Esophagus muscularis mucosa (tissue), 4 donors: ENCODE measurements at regions not wholly inside any gene's neighbourhood (a gene's known extent, or its start where the extent isn't known, plus 50 kb on each side); places are given as distances from the start of the nearest gene placed in this dataset.

Experiments used
- EP300 ChIP-seq: sonication (generic); formaldehyde crosslinking; IDR thresholded peaks from one replicate; pipeline ENCODE4 v1.6.1; 2017; ENCODE audit warnings: antibody characterized with exemption
- POLR2A ChIP-seq: fragments of 450-650 bp; IDR thresholded peaks from one replicate; pipeline ENCODE4 v1.6.1; 2017; ENCODE audit warnings: antibody characterized with exemption, moderate library complexity, mild to moderate bottlenecking, low read depth
- POLR2AphosphoS5 ChIP-seq, 2 donors: sonication (generic); formaldehyde crosslinking; IDR thresholded peaks; one replicate each; pipeline ENCODE4 v1.6.1; 2017; ENCODE audit warnings: antibody characterized with exemption in 2 of 2
- TF ChIP-seq, protein P1 (sequence below), 3 experiments: fragments of 200-600 bp in 2 of 3; fragments of 450-650 bp in 1 of 3; sonication (generic) in 2 of 3; IDR thresholded peaks; one replicate each; pipeline ENCODE4 v1.5.1; 2017 to 2019; ENCODE audit warnings: antibody characterized with exemption in 3 of 3, mild to moderate bottlenecking in 2 of 3, moderate library complexity in 1 of 3

DNA sequence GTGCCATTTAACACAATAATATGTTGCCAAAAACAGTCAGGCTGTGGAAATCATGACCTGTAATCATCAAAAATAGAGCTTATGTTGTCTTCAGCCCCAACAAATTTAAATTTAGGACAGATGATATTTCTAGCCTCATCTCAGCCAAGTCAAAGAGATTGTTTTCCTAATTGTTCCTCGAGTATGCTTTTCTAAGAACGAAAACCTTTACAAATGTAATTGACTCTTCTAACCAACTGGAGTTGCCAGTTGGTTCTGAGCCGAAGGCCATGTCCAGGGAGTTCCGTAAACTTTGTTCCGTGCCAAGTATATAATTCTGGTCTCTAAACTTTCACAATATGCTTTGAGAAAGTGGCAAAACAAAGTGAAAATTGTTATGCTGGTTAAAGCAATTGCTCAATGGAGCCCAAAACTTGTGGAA, 160.8 kb downstream of the CEMIP2 start:
- TF ChIP-seq EP300 (no peak), POLR2AphosphoS5 (IDR thresholded peaks at IDR 0.05) (no peak), POLR2A (no peak)
- TF ChIP-seq, protein P1, sequence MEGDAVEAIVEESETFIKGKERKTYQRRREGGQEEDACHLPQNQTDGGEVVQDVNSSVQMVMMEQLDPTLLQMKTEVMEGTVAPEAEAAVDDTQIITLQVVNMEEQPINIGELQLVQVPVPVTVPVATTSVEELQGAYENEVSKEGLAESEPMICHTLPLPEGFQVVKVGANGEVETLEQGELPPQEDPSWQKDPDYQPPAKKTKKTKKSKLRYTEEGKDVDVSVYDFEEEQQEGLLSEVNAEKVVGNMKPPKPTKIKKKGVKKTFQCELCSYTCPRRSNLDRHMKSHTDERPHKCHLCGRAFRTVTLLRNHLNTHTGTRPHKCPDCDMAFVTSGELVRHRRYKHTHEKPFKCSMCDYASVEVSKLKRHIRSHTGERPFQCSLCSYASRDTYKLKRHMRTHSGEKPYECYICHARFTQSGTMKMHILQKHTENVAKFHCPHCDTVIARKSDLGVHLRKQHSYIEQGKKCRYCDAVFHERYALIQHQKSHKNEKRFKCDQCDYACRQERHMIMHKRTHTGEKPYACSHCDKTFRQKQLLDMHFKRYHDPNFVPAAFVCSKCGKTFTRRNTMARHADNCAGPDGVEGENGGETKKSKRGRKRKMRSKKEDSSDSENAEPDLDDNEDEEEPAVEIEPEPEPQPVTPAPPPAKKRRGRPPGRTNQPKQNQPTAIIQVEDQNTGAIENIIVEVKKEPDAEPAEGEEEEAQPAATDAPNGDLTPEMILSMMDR (IDR thresholded peaks at IDR 0.05): no peak
